ENCODE measurements at regions not wholly inside any gene's neighbourhood (a gene's known extent, or its start where the extent isn't known, plus 50 kb on each side); places are given as distances from the start of the nearest gene placed in this dataset.

- TF ChIP-seq KDM5A (IDR thresholded peaks at IDR 0.05; ENCODE audit: borderline replicate concordance, low read length) (no peak), NR2F1 (CRISPR knock-in tag; IDR thresholded peaks at IDR 0.05) (no peak), ZNF431 (CRISPR knock-in tag; IDR thresholded peaks at IDR 0.05; ENCODE audit: borderline replicate concordance, low read depth) (no peak), MTF1 (CRISPR knock-in tag; IDR thresholded peaks at IDR 0.05) (no peak), HMGXB3 (CRISPR knock-in tag; IDR thresholded peaks at IDR 0.05; ENCODE audit: borderline replicate concordance) (no peak), XRCC5 (optimal IDR thresholded peaks at IDR 0.05; ENCODE audit: low read length) (no peak)
Measured at GRCh38 chr9:95736891-95737522, 138.5 kb upstream of the ERCC6L2 start (continued).

GRCh38 chr9:95736370-95736769 is 139.1 kb upstream of the ERCC6L2 start:
- BruUV-seq (replicated peaks): no TSS peak
- no peak for DNase-seq (ENCODE audit: low spot score)
- ATAC-seq: peak; percentile 91

More at GRCh38 chr9:95736370-95736769, 139.1 kb upstream of the ERCC6L2 start:
- no peak overlapping the region for H3K9ac ChIP-seq (ENCODE audit: insufficient read depth, low read depth, low read length)
- H3K4me3 ChIP-seq (replicated peaks in 1 of 3; ENCODE audit: insufficient read depth in 1 of 3, low read depth in 2 of 3, low read length in 3 of 3): no peak overlapping the region
- no peak overlapping the region for H2AFZ ChIP-seq (ENCODE audit: low read length)
- H3K27ac ChIP-seq (ENCODE audit: extremely low read length, insufficient read depth, low read length): no peak overlapping the region
- WGBS (ENCODE audit: low lambda C conversion rate): 47% methylated on average over 5 of the region's 5 CpGs
- 0 out of 2 replicates have a peak, but pooled peaks have one; percentile 4 for TF ChIP-seq SMC3 (IDR thresholded peaks at IDR 0.05; ENCODE audit: low read length)
- TF ChIP-seq ZNF577 (CRISPR knock-in tag; IDR thresholded peaks at IDR 0.05; ENCODE audit: borderline replicate concordance, low read depth): no peak
- no peak for TF ChIP-seq CENPBD1 (CRISPR knock-in tag; IDR thresholded peaks at IDR 0.05; ENCODE audit: borderline replicate concordance, low read depth)
- peak; percentile 37; the same call in 1 of the 2 replicates for TF ChIP-seq ZNF543 (CRISPR knock-in tag; IDR thresholded peaks at IDR 0.05)
- peak; percentile 31 for TF ChIP-seq CTCF (CRISPR knock-in tag; IDR thresholded peaks at IDR 0.05)
- no peak for TF ChIP-seq PRPF4 (IDR thresholded peaks at IDR 0.05; ENCODE audit: low read depth, low read length, poor library complexity, severe bottlenecking)
- peak; percentile 36; the same call in 1 of the 2 replicates for TF ChIP-seq STAG1 (CRISPR knock-in tag; IDR thresholded peaks at IDR 0.05)
- 0 out of 2 replicates have a peak, but pooled peaks have one; percentile 20 for TF ChIP-seq ZNF629 (CRISPR knock-in tag; conservative IDR thresholded peaks at IDR 0.05)
- H3K36me3 ChIP-seq (replicated peaks in 1 of 2; ENCODE audit: control insufficient read depth in 1 of 2, insufficient read depth in 2 of 2, low read length in 2 of 2): no peaks in the 10 kb centered on the region
- POLR2A ChIA-PET: interaction anchor here (0.8 kb wide), 1 partner anchor 139 kb away, joined by 3 read pairs; the partner anchor contains the start of gene ERCC6L2
- H3K4me2 ChIP-seq (ENCODE audit: low read depth, low read length): no peak overlapping the region
- in situ Hi-C loops (cut with HindIII; ENCODE audit: extremely low pct_ligation_motif_present, low pct_unique_long_range_greater_than_20kb) (no loop called here), intact Hi-C loops (cut with micrococcal nuclease; ENCODE audit: unreplicated experiment) (no loop called here)
- CTCF ChIA-PET (ENCODE audit: low intra/inter-chr PET ratio, low total read pairs): no interaction called here
- no peak for FAIRE-seq
- H3K79me2 ChIP-seq (ENCODE audit: insufficient read depth, low read length): no peaks in the 10 kb centered on the region
- no peaks in the 10 kb centered on the region for H3K9me3 ChIP-seq (ENCODE audit: low read length)
- H3K27me3 ChIP-seq (ENCODE audit: control insufficient read depth in 1 of 2, insufficient read depth in 2 of 2, low read length in 2 of 2): no peaks in the 10 kb centered on the region
- peaks cover 66% of the 10 kb centered on the region for H3K4me1 ChIP-seq (ENCODE audit: insufficient read depth, low read length)
- no peaks in the 10 kb centered on the region for H4K20me1 ChIP-seq (ENCODE audit: insufficient read depth, low read length)

Data from HepG2 (cell line).